Activated naive CD8-positive, alpha-beta T cell treated with anti-CD3 and anti-CD28 coated beads for 36 hours (primary cell): ENCODE measurements at regions not wholly inside any gene's neighbourhood (a gene's known extent, or its start where the extent isn't known, plus 50 kb on each side); places are given as distances from the start of the nearest gene placed in this dataset.
"Not testable (repeated sequence)": the region's sequence is repeated elsewhere in the genome, so short reads cannot be mapped to it uniquely, and the experiment has no call there.

ENCODE experiments used
- DNase-seq: peaks from one replicate; pipeline ENCODE4 v3.0.0; 2021
- H3K27ac Mint-ChIP-seq: one replicate; pipeline ENCODE4 v1.8.0; 2022; ENCODE audit warnings: mild to moderate bottlenecking, moderate library complexity, mixed read lengths
- H3K27me3 Mint-ChIP-seq: one replicate; pipeline ENCODE4 v1.8.0; 2022; ENCODE audit warnings: mild to moderate bottlenecking, mixed read lengths
- H3K36me3 Mint-ChIP-seq: one replicate; pipeline ENCODE4 v1.8.0; 2021; ENCODE audit warnings: mild to moderate bottlenecking, mixed read lengths
- H3K4me1 Mint-ChIP-seq: one replicate; pipeline ENCODE4 v1.8.0; 2021; ENCODE audit warnings: mixed read lengths
- H3K4me3 Mint-ChIP-seq: one replicate; pipeline ENCODE4 v1.8.0; 2022; ENCODE audit warnings: mild to moderate bottlenecking, moderate library complexity, mixed read lengths
- H3K9me3 Mint-ChIP-seq: one replicate; pipeline ENCODE4 v1.8.0; 2022; ENCODE audit warnings: mixed read lengths

- H3K27me3 Mint-ChIP-seq = peaks cover 22% of the 10 kb centered on the region
- H3K4me1 Mint-ChIP-seq, H3K36me3 Mint-ChIP-seq, DNase-seq, H3K27ac Mint-ChIP-seq, H3K9me3 Mint-ChIP-seq, H3K4me3 Mint-ChIP-seq: not testable (repeated sequence)
These were observed 155.0 kb downstream of the THBS2 start for GRCh38 chr6:169098651-169099050.

GRCh38 chr6:169098116-169098515 lies 155.5 kb downstream of the THBS2 start:
- DNase-seq = no peak
- Mint-ChIP-seq H3K36me3 (no peaks in the 10 kb centered on the region), H3K4me3 (no peak overlapping the region), H3K4me1 (no peaks in the 10 kb centered on the region), H3K27ac (no peak overlapping the region), H3K27me3 (peaks cover 22% of the 10 kb centered on the region), H3K9me3 (no peaks in the 10 kb centered on the region)

- Mint-ChIP-seq H3K36me3 (no peaks in the 10 kb centered on the region), H3K27ac (no peak overlapping the region), H3K4me3 (no peak overlapping the region), H3K9me3 (no peaks in the 10 kb centered on the region), H3K4me1 (no peaks in the 10 kb centered on the region), H3K27me3 (peaks cover 22% of the 10 kb centered on the region)
- DNase-seq = no peak
These were observed 156.2 kb downstream of the THBS2 start for GRCh38 chr6:169097381-169097959.

GRCh38 chr6:169096388-169096787 lies 157.3 kb downstream of the THBS2 start:
- Mint-ChIP-seq H3K4me1 (no peaks in the 10 kb centered on the region), H3K4me3 (no peak overlapping the region), H3K27ac (no peak overlapping the region), H3K9me3 (peaks cover 2% of the 10 kb centered on the region), H3K36me3 (no peaks in the 10 kb centered on the region), H3K27me3 (peaks cover 17% of the 10 kb centered on the region)
- no peak for DNase-seq

- Mint-ChIP-seq H3K27me3 (peaks cover 13% of the 10 kb centered on the region), H3K9me3 (peaks cover 12% of the 10 kb centered on the region), H3K4me1 (no peaks in the 10 kb centered on the region), H3K27ac (no peak overlapping the region), H3K4me3 (no peak overlapping the region), H3K36me3 (no peaks in the 10 kb centered on the region)
- DNase-seq = no peak
These were observed 158.5 kb downstream of the THBS2 start for GRCh38 chr6:169095153-169095552.

- Mint-ChIP-seq H3K4me1 (no peaks in the 10 kb centered on the region), H3K27me3 (peaks cover 8% of the 10 kb centered on the region), H3K4me3 (no peak overlapping the region), H3K9me3 (peaks cover 17% of the 10 kb centered on the region), H3K36me3 (peaks cover 2% of the 10 kb centered on the region), H3K27ac (no peak overlapping the region)
- no peak for DNase-seq
These were observed 159.1 kb downstream of the THBS2 start for GRCh38 chr6:169094552-169094950.

DNA sequence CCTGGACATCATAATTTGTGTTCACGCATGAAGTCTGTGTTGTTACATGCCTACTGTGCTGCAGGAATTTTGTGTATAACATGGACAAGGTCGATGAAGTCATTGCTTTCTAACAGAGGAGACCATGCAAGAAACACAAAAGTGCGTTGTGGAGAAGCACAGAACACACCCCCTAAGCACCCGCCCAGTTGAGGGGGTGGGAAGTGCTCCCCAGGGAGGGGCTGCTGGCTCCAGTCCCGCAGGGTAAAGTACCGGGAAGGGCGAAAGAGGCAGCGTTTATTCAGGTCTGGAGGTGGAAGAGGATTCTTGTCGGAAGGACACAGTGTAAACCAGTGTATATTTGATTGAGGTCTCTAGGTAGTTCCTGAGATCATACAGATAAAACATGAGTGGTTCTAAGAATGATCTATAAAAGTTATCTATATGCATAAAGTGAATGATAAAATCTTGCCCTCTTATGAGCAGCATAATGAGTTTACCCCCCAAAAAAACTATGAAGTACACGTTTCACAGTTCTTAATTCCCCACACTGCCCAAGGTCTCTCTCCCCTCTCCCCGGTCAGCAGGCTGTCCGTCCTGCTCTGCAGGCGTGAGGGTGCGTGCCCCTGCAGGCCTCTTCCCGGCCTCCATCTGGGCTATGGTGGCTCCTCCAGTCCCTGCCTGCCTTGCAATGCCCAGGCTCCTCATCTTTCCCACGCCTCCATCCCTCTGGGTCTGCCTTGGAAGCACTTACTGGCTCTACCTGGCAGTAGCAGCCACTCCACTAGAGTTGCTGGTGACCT lies 159.7 kb downstream of the THBS2 start:
- DNase-seq = no peak
- peaks cover 17% of the 10 kb centered on the region for H3K9me3 Mint-ChIP-seq
- no peak overlapping the region for H3K4me3 Mint-ChIP-seq
- H3K27me3 Mint-ChIP-seq = peaks cover 3% of the 10 kb centered on the region
- H3K4me1 Mint-ChIP-seq = no peaks in the 10 kb centered on the region
- H3K36me3 Mint-ChIP-seq = peaks cover 2% of the 10 kb centered on the region
- no peak overlapping the region for H3K27ac Mint-ChIP-seq

DNA sequence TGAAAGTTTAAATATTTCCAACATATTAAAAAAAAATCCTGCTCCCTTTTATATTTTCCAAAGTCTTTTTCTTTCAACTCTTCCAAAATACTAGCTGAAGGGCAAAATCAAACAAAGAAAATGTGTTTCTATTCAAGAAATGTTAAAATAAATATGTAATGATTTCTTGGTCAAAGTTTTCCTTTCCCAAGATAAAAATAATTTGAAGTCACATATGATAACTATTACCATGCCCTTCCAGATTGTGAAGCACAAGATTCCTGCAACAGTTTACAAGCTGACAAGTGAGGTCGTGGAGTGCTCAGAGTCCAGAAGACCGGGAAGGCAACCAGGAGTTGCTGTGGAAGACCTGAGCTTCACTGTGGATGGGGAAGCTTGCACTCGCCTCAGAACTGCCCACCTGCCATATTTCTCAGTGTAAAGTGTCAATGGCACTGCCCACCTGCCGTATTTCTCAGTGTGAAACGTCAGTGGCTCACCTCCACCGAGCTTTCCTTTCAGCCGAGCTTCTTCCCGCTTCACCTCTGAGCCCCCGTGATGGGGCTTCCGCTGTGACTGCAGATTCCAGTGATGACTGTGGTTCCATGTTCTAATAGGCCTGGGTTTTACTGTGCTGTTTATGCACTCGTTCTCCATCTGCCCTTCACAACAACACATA lies 160.5 kb downstream of the THBS2 start:
- H3K27me3 Mint-ChIP-seq = peaks cover 3% of the 10 kb centered on the region
- no peak overlapping the region for H3K27ac Mint-ChIP-seq

GRCh38 chr6:169092375-169092774 lies 161.3 kb downstream of the THBS2 start:
- no peak for DNase-seq
- peaks cover 18% of the 10 kb centered on the region for H3K9me3 Mint-ChIP-seq
- H3K4me3 Mint-ChIP-seq = no peak overlapping the region
- peaks cover 3% of the 10 kb centered on the region for H3K27me3 Mint-ChIP-seq
- H3K4me1 Mint-ChIP-seq = no peaks in the 10 kb centered on the region
- H3K27ac Mint-ChIP-seq = no peak overlapping the region
- H3K36me3 Mint-ChIP-seq = peaks cover 2% of the 10 kb centered on the region

More for the DNA sequence above, 160.5 kb downstream of the THBS2 start:
- Mint-ChIP-seq H3K9me3 (peaks cover 18% of the 10 kb centered on the region), H3K36me3 (peaks cover 2% of the 10 kb centered on the region), H3K4me3 (no peak overlapping the region), H3K4me1 (no peaks in the 10 kb centered on the region)
- DNase-seq = no peak

- H3K27ac Mint-ChIP-seq, DNase-seq, H3K4me3 Mint-ChIP-seq, H3K27me3 Mint-ChIP-seq, H3K36me3 Mint-ChIP-seq, H3K4me1 Mint-ChIP-seq: not testable (repeated sequence)
- H3K9me3 Mint-ChIP-seq = peaks cover 20% of the 10 kb centered on the region
These were observed 163.0 kb downstream of the THBS2 start for GRCh38 chr6:169090514-169091127.

- DNase-seq = no peak
- H3K27ac Mint-ChIP-seq = no peak overlapping the region
- H3K27me3 Mint-ChIP-seq = no peaks in the 10 kb centered on the region
- peaks cover 2% of the 10 kb centered on the region for H3K36me3 Mint-ChIP-seq
- H3K4me1 Mint-ChIP-seq = no peaks in the 10 kb centered on the region
- peaks cover 20% of the 10 kb centered on the region for H3K9me3 Mint-ChIP-seq
- no peak overlapping the region for H3K4me3 Mint-ChIP-seq
These were observed 164.9 kb downstream of the THBS2 start for GRCh38 chr6:169088762-169089161.

DNA sequence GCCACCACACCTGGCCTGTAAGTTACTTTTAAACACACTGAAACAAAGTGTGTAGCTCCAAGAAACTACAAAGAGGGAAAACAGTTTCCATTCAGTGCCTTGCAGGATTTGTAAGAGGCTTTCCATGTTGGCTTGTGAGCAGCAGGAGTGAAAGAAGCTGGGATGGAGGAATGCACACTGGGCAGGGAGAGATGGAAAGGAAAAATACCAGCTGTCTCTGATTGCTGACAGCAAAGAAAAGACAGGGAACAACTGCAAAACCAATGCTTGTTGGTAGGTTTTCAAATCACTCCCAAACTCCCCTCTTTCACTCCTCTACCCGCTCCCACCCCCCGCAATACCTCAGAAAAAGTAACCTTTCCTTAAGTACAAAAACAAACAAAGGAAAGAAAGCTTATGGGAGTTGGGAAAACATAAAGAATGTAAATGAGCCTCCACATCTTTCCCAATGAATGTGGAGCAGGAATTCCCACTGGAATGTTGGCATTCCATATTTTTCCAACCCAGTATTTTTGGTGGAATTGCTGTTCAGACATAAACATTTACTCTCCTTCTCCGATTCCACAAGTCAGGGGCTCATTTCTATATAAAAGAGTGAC lies 166.1 kb downstream of the THBS2 start:
- peaks cover 2% of the 10 kb centered on the region for H3K36me3 Mint-ChIP-seq
- H3K27me3 Mint-ChIP-seq = no peaks in the 10 kb centered on the region
- peaks cover 20% of the 10 kb centered on the region for H3K9me3 Mint-ChIP-seq
- no peak for DNase-seq
- no peak overlapping the region for H3K4me3 Mint-ChIP-seq
- no peak overlapping the region for H3K27ac Mint-ChIP-seq
- no peaks in the 10 kb centered on the region for H3K4me1 Mint-ChIP-seq

GRCh38 chr6:169086616-169087015 lies 167.0 kb downstream of the THBS2 start:
- H3K9me3 Mint-ChIP-seq = peaks cover 17% of the 10 kb centered on the region
- H3K27me3 Mint-ChIP-seq, H3K27ac Mint-ChIP-seq, H3K4me1 Mint-ChIP-seq, DNase-seq, H3K4me3 Mint-ChIP-seq, H3K36me3 Mint-ChIP-seq: not testable (repeated sequence)

DNA sequence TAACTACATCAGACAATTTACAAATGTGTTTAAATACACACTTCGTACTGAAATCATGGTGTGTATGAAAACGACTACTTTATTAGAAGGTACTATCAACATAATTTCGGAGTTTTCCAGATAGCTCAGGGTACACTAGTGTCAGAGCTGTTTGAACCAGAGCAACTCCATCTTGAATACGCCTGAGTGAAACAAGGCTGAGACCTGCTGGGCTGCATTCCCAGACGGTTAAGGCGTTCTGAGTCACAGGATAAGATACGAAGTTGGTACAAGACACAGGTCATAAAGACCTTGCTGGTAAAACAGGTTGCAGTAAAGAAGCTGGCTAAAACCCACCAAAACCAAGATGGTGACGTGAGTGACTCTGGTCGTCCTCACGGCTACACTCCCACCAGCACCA lies 167.6 kb downstream of the THBS2 start:
- Mint-ChIP-seq H3K9me3 (peaks cover 14% of the 10 kb centered on the region), H3K4me1 (no peaks in the 10 kb centered on the region), H3K36me3 (peaks cover 2% of the 10 kb centered on the region), H3K4me3 (no peak overlapping the region), H3K27me3 (no peaks in the 10 kb centered on the region), H3K27ac (no peak overlapping the region)
- DNase-seq = no peak

GRCh38 chr6:169085466-169085865 lies 168.2 kb downstream of the THBS2 start:
- Mint-ChIP-seq H3K36me3 (peaks cover 2% of the 10 kb centered on the region), H3K27ac (no peak overlapping the region), H3K4me1 (no peaks in the 10 kb centered on the region), H3K4me3 (no peak overlapping the region), H3K9me3 (peaks cover 9% of the 10 kb centered on the region), H3K27me3 (no peaks in the 10 kb centered on the region)
- no peak for DNase-seq
